DND-41 (cell line): ENCODE measurements at regions not wholly inside any gene's neighbourhood (a gene's known extent, or its start where the extent isn't known, plus 50 kb on each side); places are given as distances from the start of the nearest gene placed in this dataset.
"Not testable (repeated sequence)": the region's sequence is repeated elsewhere in the genome, so short reads cannot be mapped to it uniquely, and the experiment has no call there.

Source experiments
- ATAC-seq: fragments of 200-7000 bp; cut with Tn5 transposase; 3 replicates; pipeline ENCODE4 v1.9.1; 2021; ENCODE audit warnings: low read depth; ENCODE audit not compliant: insufficient read depth
- DNase-seq: peaks from one replicate; pipeline ENCODE4 v3.0.0-alpha.2; 2020
- H2AFZ ChIP-seq: 2 replicates; pipeline ENCODE4 v1.6.0; 2012; ENCODE audit warnings: low read depth, low read length
- H3K27ac ChIP-seq: 2 replicates; pipeline ENCODE4 v1.5.1; 2012; ENCODE audit warnings: low read length, inconsistent platforms
- H3K27me3 ChIP-seq: fragments of 200-600 bp; sonication (generic); 2 replicates; pipeline ENCODE4 v1.6.0; 2012; ENCODE audit warnings: low read length, mild to moderate bottlenecking, inconsistent platforms; ENCODE audit not compliant: insufficient read depth, poor library complexity
- H3K36me3 ChIP-seq: 2 replicates; pipeline ENCODE4 v1.5.1; 2012; ENCODE audit warnings: low read length, inconsistent platforms; ENCODE audit not compliant: insufficient read depth
- H3K4me1 ChIP-seq: 2 replicates; pipeline ENCODE4 v1.5.1; 2012; ENCODE audit warnings: mild to moderate bottlenecking, low read length; ENCODE audit not compliant: insufficient read depth
- H3K4me2 ChIP-seq: 2 replicates; pipeline ENCODE4 v1.6.0; 2012; ENCODE audit warnings: mild to moderate bottlenecking, moderate library complexity, low read length, inconsistent platforms; ENCODE audit not compliant: insufficient read depth
- H3K4me3 ChIP-seq, 2 experiments: fragments of 200-600 bp in 1 of 2; shearing (Covaris generic) in 1 of 2; 2 replicates each; pipeline ENCODE4 v1.5.1; 2012 to 2016; ENCODE audit warnings: inconsistent platforms in 2 of 2, low read length in 2 of 2, mild to moderate bottlenecking in 2 of 2, low read depth in 1 of 2, moderate library complexity in 1 of 2
- H3K79me2 ChIP-seq: 2 replicates; pipeline ENCODE4 v1.6.0; 2012; ENCODE audit warnings: low read length, inconsistent platforms; ENCODE audit not compliant: insufficient read depth
- H3K9ac ChIP-seq: 2 replicates; pipeline ENCODE4 v1.6.0; 2012; ENCODE audit warnings: low read depth, mild to moderate bottlenecking, inconsistent platforms, low read length, moderate library complexity
- H3K9me3 ChIP-seq: 2 replicates; pipeline ENCODE4 v1.5.1; 2012; ENCODE audit warnings: low read length, moderate library complexity, mild to moderate bottlenecking, inconsistent platforms; ENCODE audit not compliant: insufficient read depth, severe bottlenecking
- H4K20me1 ChIP-seq: 2 replicates; pipeline ENCODE4 v1.6.0; 2012; ENCODE audit warnings: low read length; ENCODE audit not compliant: insufficient read depth
- CTCF ChIP-seq: IDR thresholded peaks from 2 replicates; pipeline ENCODE4 v1.5.1; 2012; ENCODE audit warnings: borderline replicate concordance, low read length, moderate library complexity, mild to moderate bottlenecking; ENCODE audit not compliant: poor library complexity, severe bottlenecking; ENCODE audit errors: extremely low read depth
- EZH2 ChIP-seq: IDR thresholded peaks from 3 replicates; pipeline ENCODE4 v1.6.1; 2012; ENCODE audit warnings: borderline replicate concordance, low read depth, mild to moderate bottlenecking, moderate library complexity, low read length, inconsistent platforms; ENCODE audit not compliant: severe bottlenecking

DNA sequence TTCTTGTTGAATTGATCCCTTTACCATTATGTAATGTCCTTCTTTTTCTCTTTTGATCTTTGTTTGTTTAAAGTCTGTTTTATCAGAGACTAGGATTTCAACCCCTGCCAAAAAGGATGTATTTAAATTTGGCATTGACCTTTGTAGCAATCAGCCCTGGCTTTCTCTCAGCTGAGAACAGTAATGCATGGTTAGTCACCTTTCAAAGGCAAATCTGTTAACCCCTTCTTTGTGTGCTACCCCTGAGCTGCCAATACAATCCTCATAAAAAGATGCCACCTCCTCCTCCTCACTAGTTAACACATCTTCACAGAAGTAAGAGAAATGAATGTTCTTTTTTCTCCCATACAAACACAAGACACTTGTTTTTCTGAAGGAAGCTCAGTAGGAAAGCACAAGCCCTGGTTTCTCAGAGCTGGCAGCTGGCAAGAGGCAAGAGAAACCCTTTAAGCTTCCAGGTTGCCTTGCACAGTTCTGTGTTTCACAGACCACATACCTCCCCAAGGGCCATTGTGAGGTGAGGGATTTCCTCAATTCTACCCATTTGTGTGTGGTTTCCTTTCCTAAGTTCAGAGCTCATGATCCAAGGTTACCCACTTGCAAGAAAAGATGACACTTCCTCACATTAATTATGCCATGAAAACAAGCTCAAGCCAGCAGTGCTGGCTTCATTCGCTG, 122.6 kb downstream of the RCHY1 start:
- H3K4me2 ChIP-seq: no peak overlapping the region
- H3K79me2 ChIP-seq: no peaks in the 10 kb centered on the region
- no peak overlapping the region for H2AFZ ChIP-seq
- no peaks in the 10 kb centered on the region for H3K4me1 ChIP-seq
- DNase-seq: no peak
- no peak; the same call in 2 of the 3 replicates for ATAC-seq
- no peaks in the 10 kb centered on the region for H3K27me3 ChIP-seq
- H3K9ac ChIP-seq: no peak overlapping the region
- no peaks in the 10 kb centered on the region for H4K20me1 ChIP-seq
- TF ChIP-seq CTCF (no peak), EZH2 (no peak)
- no peaks in the 10 kb centered on the region for H3K36me3 ChIP-seq
- H3K9me3 ChIP-seq: no peaks in the 10 kb centered on the region
- H3K27ac ChIP-seq: no peak overlapping the region
- no peak overlapping the region for H3K4me3 ChIP-seq

DNA sequence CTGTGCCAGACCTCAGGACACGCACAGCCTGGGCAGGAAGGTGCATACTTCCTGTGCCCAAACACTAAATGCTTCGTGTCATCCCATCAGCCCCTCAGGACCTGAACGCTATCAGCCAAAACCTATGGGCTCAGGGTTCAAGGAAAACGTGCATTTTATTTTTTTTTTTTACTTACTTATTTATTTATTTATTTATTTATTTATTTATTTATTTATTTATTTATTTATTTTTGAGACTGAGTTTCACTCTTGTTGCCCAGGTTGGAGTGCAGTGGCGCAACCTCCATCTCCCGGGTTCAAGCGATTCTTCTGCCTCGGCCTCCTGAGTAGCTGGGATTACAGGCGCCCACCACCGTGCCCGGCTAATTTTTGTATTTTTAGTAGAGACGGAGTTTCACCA, 127.8 kb downstream of the RCHY1 start:
- not testable (repeated sequence) for ATAC-seq, DNase-seq

DNA sequence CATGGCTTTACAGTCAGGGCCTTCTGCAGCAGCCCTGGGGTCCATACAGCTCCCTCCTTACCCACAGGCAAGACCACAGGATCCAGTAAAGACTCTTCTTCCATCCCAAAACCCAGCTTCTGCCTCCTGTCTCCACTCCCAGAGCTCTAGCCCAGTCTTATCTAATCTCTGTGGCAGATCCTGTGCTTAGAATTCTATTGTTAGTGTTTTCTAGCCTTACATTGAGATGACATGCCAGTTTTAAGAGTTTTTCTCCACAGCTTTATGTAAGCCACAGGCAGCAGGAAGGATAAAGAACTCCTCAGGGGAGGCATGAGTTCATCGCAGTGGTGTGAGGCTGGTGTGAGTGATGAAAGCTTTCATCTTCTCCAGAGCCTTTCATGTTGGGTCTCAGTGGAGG, 129.1 kb downstream of the RCHY1 start:
- no peak for ATAC-seq
- Histone ChIP-seq H3K4me1 (no peaks in the 10 kb centered on the region), H3K27ac (no peak overlapping the region), H3K27me3 (no peaks in the 10 kb centered on the region), H3K36me3 (no peaks in the 10 kb centered on the region), H2AFZ (no peak overlapping the region), H4K20me1 (no peaks in the 10 kb centered on the region), H3K9ac (no peak overlapping the region), H3K4me2 (no peak overlapping the region), H3K4me3 (no peak overlapping the region), H3K79me2 (no peaks in the 10 kb centered on the region), H3K9me3 (no peaks in the 10 kb centered on the region)
- TF ChIP-seq CTCF (no peak), EZH2 (no peak)
- no peak for DNase-seq

More for the DNA sequence above, 127.8 kb downstream of the RCHY1 start:
- H3K9me3 ChIP-seq, H4K20me1 ChIP-seq, H2AFZ ChIP-seq, H3K9ac ChIP-seq, H3K27me3 ChIP-seq, H3K4me1 ChIP-seq, H3K27ac ChIP-seq, H3K36me3 ChIP-seq, H3K4me2 ChIP-seq, H3K79me2 ChIP-seq, H3K4me3 ChIP-seq: not testable (repeated sequence)

- Histone ChIP-seq H3K4me2 (no peak overlapping the region), H3K4me3 (no peak overlapping the region), H3K4me1 (no peaks in the 10 kb centered on the region), H3K36me3 (no peaks in the 10 kb centered on the region), H4K20me1 (no peaks in the 10 kb centered on the region), H2AFZ (no peak overlapping the region), H3K9ac (no peak overlapping the region), H3K9me3 (peaks cover 7% of the 10 kb centered on the region), H3K27me3 (no peaks in the 10 kb centered on the region), H3K79me2 (no peaks in the 10 kb centered on the region), H3K27ac (no peak overlapping the region)
- DNase-seq: no peak
- TF ChIP-seq EZH2 (no peak), CTCF (no peak)
- ATAC-seq: no peak
Measured at GRCh38 chr4:75376543-75376942, 137.7 kb downstream of the RCHY1 start.
